ENCODE measurements at regions not wholly inside any gene's neighbourhood (a gene's known extent, or its start where the extent isn't known, plus 50 kb on each side); places are given as distances from the start of the nearest gene placed in this dataset.

DNA sequence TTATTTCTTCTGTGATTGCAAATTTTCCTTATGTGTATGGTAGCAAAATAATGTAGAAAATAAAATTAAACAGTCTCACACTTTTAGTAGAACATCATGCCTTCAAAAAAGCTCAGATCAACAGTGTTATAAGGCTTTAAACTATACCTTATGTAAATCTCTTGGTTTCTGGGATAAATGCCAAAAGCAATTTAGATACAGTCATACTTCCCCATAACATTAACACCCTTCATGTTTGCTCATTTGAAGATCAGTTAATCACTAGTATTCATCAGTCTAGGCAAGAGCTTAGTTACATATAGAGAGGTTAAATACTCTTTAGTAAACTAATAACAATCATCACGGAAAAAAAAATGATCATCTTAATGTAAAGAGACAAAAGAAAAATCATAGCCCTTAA lies 421.8 kb upstream of the ANO3 start:
- DNase-seq: no peak
- in situ Hi-C loops (cut with MboI; ENCODE audit: low pct_unique_long_range_greater_than_20kb, low sequenced_read_pairs): no loop called here

DNA sequence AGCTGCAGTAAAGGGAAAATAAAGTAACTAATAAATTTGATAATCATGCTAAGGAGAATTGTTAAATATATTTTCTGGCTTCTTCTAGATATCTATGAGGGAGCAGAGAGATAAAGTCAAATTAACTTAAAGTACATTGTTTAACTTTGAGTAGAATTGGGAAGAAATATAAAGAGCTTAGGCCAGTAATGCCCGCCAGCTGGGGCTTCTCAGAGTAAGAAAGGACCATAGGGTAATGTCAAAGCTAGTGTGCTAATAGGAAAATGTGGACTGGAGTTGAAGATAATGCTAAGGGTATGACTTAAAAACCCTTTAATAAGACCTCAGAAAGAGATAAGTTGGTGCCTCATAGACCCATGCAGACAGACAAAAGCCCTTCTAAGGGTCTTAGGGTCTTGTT lies 411.6 kb upstream of the ANO3 start:
- in situ Hi-C loops (cut with MboI; ENCODE audit: low pct_unique_long_range_greater_than_20kb, low sequenced_read_pairs): no loop called here
- DNase-seq: no peak

DNA sequence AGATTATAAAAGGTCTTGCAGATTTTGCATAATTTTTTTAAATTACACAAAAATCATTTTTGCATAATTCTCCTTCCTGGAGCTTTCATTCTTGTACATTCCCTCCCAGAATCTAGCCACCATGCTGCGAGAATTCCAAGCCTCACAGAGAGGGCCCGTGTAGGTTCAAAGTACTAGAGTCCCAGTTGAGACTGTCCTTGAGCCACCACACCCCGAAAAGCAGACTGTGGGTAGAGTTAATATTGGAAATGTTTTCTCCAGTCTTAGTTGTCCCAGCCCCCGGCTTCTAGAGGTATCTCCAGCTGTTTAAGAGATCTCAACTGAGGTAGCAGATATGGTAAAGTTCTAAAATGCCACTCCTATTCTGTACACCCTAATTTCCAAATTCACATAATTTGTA lies 407.3 kb upstream of the ANO3 start:
- in situ Hi-C loops (cut with MboI; ENCODE audit: low pct_unique_long_range_greater_than_20kb, low sequenced_read_pairs): no loop called here
- no peak for DNase-seq

DNA sequence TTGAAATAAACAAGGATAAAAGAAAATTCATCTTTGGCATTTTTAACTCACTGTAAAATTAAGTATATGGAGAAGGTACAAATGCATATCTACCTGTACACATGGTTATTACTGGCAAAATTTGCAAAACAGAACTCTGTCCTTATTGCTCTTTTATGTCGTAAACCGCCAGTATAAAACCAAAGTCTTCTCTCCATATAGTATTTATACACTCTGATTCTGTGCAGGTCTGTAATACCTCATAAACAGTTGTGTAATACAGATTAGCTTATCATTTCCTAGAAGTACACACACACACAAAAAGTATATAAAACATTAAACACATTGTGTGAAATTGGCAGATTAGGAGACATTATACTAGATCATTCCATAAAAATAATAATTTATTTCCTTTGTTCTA lies 406.6 kb upstream of the ANO3 start:
- in situ Hi-C loops (cut with MboI; ENCODE audit: low pct_unique_long_range_greater_than_20kb, low sequenced_read_pairs): no loop called here
- no peak for DNase-seq

DNA sequence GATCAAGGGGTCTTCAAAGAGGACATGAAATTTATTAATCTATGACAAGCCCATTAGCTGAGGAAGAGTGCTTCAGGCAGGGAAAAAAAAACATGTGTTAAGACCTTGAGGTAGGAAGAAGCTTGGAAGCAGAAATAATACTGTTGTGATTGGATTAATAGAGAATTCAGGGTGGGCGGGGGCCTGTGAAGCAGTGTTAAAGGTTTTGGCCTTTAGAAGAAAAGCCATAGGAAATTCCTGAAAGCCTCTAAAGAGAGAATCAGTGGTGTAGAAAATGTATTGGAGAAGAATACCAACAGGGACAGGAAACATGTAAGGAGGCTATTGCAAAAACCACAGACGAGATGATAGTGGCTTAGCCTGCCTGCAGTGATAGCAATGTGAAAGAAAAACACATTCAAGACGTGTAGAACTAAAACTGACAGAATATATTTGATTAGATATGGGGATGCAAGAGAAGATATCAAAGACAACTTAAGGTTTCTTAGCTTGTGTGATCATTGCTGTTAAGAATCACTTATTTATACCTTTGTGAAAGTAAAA lies 404.4 kb upstream of the ANO3 start:
- in situ Hi-C loops (cut with MboI; ENCODE audit: low pct_unique_long_range_greater_than_20kb, low sequenced_read_pairs): no loop called here
- DNase-seq: no peak

DNA sequence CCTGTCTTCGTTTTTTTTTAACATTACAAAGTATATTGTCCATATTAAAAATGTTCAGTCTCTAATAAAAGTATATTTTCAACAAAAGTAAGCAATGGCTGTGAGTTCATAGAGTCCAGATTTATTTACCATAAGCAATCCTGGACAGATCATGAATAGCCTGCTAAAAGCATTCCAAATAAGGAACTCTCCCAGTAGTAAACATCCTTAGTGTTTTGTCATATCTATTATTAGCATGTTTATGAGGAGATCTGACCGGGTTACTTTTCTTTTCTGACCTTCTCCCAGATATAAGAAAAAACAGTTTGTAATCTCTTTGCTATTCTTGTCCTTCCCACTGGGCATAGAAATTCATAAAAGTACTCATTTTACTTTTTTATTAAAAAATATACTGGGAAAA lies 403.9 kb upstream of the ANO3 start:
- no peak for DNase-seq
- in situ Hi-C loops (cut with MboI; ENCODE audit: low pct_unique_long_range_greater_than_20kb, low sequenced_read_pairs): no loop called here

DNA sequence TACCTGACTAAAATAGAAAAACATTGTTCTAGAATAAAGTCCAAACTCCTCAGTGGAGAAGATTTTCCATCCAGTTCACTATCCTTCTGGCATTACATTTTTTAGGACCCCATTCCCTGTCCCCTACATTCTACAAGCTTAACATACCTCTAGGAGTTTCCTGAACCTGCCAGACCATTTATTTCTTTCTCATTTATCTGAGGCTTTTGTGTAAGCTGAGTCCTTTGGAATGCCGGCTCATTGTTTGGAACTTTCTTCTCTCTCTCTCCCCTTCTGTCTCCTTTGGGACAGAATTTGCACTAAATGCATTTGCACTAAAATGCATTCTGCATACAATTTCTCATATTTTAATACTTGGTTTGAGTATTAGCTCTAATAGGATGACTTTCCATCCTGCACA lies 393.0 kb upstream of the ANO3 start:
- in situ Hi-C loops (cut with MboI; ENCODE audit: low pct_unique_long_range_greater_than_20kb, low sequenced_read_pairs): no loop called here
- DNase-seq: no peak

DNA sequence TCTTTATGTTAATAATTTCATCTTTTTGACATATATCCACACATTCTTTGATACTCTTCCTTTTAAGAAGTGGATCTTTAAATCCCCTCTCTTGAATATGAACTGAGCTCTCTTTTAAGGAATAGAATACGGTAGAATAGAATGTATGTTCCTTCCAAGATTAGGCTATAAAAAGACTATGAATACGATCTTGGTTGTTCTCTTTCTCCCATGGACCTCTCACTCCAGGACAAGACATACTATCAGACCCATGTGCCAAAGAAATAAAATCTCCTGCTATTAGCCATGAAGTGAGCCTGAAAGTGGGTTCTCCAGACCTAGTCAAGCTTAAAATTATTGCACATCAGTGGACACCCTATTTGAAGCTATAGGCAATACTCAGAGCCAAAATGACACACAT lies 392.2 kb upstream of the ANO3 start:
- in situ Hi-C loops (cut with MboI; ENCODE audit: low pct_unique_long_range_greater_than_20kb, low sequenced_read_pairs): no loop called here
- DNase-seq: no peak

DNA sequence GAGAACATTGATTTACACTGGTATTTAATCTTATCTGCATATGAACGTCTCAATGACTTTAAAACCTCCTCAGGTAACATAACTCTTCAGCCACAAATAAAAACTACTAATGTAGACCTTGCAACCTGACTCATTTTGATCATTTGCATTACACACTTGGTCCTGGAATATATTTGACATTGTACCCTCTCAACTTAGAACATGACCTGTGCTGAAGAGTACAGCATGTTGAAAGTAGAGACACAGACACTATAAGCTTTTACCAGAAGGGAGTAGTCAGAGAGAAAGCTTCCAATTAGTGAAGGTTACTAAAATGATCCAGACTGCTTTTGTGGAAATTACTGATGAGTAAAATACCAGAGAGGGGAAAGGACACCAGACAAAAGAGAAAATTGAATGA lies 390.6 kb upstream of the ANO3 start:
- in situ Hi-C loops (cut with MboI; ENCODE audit: low pct_unique_long_range_greater_than_20kb, low sequenced_read_pairs): no loop called here

DNA sequence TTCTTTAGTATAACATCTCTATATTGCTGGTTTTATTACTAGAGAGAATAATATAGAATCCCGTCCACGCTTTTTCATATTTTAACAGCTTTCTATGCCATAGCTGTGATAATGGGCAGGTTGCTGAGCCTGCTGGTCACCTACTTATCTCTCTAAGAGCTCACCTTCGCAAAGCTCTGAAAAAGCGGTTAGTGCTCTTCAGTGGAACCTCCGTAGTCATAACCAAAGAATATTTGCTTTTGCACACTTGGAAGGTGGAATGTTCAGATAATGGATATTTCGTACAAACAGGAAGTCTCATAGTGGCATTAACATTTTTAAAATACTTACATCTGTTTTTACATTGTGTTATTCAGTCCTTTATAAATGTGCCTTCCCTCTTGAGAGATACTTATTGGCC lies 388.9 kb upstream of the ANO3 start:
- in situ Hi-C loops (cut with MboI; ENCODE audit: low pct_unique_long_range_greater_than_20kb, low sequenced_read_pairs): no loop called here
- DNase-seq: no peak

More for the DNA sequence above, 390.6 kb upstream of the ANO3 start:
- no peak for DNase-seq

DNA sequence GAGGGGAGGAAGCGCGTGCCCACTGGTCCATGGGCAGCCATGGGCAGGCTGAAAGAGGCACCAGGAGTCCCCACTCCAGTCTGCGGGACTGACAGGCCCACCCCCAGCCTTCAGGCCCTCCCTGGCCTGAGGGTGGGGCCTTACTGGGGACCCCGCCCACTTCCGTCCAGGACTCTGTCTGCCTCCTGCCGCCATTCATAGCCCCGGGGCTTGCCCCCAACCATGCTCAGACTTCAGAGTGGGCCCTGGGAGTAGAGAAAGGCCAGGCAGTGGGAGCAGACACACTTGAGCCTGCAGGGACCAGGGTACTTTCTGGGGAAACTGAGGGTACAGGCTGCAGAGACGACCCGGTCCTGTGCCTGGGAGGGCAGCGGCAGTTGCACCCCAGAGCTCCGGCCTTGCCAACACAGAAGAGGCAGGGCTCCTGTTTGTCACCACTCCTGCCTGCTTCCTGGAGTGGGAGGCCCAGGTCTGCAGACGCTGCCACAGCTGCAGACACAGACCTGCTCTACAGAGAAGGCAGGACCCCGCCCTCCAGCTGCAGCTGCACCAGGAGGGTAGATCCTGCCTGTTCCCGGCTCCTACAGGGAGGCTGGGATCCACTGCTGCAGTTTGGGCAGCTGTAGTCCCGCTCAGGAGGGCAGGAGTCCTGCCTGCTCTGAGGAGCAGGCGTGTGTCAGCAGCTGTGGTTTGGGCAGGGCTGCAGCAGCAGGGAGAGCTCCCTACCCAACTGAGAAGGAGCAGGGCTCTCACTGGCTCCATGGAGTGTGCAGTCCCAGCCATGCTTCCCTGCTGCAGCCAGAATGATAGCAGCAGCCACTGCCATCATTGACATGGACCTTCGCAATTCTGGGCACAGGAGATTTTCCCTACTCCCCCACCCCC lies 387.9 kb upstream of the ANO3 start:
- in situ Hi-C loops (cut with MboI; ENCODE audit: low pct_unique_long_range_greater_than_20kb, low sequenced_read_pairs): no loop called here
- no peak for DNase-seq

DNA sequence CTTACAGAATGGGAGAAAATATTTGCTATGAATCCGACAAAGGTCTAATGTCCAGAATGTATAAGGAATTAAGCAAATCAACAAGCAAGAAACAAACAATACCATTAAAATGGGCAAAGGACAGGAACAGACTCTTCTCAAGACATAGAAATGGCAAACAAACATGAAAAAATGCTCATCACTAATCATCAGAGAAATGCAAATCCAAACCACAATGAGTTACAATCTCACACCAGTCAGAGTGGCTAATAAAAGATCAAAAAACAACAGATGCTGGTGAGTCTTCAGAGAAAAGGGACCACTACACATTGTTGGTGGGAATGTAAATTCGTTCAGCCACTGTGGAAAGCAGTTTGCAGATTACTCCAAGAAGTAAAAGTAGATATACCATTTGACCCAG lies 382.0 kb upstream of the ANO3 start:
- no peak for DNase-seq
- in situ Hi-C loops (cut with MboI; ENCODE audit: low pct_unique_long_range_greater_than_20kb, low sequenced_read_pairs): no loop called here

DNA sequence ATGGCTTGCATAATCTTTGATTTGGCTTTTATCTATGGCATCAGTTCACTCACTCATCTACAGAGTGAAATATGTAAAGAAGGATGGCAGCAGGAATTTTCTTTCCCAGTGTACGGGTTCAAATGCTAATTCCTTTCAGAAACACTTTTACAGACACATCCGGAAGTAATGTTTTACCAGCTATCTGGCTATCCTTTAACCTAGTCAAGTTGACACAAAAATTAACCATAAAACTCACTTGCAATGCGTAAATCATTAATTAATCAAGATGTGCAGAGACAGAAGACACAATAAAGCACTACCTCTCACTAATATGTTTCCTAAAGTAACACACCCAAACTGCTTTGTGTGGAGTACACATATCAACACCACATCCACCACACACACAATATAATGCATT lies 378.9 kb upstream of the ANO3 start:
- in situ Hi-C loops (cut with MboI; ENCODE audit: low pct_unique_long_range_greater_than_20kb, low sequenced_read_pairs): no loop called here
- no peak for DNase-seq

DNA sequence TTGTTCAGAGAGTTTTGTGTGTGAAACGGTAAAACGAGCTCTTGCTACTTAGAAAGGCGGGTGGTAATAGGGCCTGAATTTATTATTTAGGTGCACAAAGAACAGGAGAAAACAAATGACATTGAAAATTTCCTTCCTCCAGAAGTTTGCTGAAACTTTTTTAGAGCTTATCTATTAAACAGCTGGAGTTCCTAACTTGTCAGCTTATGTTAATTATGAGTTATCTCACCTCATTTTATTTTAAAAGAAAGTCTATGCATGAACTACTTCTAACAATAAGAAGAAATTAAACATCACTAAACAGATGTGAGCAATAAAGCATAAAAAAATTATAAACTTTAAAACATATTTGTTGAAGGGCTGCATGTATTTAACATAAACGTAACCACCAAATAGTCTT lies 373.9 kb upstream of the ANO3 start:
- in situ Hi-C loops (cut with MboI; ENCODE audit: low pct_unique_long_range_greater_than_20kb, low sequenced_read_pairs): no loop called here
- no peak for DNase-seq

DNA sequence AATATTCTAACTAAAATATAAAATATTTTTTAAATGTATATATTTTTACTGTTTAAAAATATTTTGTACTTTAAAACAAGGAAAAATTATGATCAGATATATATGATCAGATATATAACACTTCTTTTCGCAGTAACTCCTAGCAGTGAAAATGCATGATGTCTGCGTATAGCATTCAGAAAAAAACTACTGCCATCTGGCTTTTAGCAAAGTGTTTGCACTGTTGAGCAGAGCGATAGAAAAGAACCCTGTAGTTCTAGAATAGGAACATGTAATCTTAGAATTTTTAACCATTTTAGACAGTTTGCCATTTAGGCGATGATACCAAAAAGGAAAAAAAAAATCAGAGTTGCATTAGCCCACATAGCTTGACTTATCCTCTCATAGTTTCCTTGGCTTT lies 370.4 kb upstream of the ANO3 start:
- in situ Hi-C loops (cut with MboI; ENCODE audit: low pct_unique_long_range_greater_than_20kb, low sequenced_read_pairs): no loop called here

DNA sequence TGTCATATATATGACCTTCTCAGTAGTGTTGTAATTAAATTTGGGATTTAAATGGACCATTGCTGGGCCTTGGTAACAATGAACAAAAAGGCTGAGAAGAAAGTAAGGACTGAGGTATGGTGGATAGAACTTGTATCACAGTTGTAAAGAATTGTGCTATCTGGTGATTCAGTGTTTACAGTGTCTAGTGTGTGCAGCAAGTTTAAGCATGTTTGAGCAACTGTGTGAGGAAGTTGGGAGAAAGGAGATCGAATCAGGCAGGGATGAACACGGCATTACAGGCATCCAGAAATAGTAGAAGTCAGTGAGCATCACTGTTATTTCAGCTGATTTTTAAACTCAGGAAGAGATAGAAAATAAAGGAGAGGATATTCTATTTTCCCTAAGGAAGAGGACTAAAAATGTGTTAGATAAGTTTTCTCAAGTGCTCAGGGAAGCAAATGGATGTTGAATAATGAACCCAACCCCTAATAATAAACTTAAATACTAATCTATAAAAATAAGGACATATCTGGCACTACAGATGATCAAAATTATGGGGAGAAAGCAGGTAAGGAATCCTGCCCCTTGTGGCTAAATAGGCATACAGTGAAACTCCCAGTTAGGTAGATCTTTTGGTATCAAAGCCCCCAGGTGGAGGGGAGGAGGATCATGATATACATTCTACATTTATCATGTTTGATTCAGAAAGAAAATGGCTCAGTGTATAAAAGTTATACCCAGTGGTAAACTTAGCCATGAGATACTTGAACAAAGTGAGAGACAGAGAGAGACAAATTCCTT lies 361.0 kb upstream of the ANO3 start:
- no peak for DNase-seq
- in situ Hi-C loops (cut with MboI; ENCODE audit: low pct_unique_long_range_greater_than_20kb, low sequenced_read_pairs): no loop called here

More for the DNA sequence above, 370.4 kb upstream of the ANO3 start:
- no peak for DNase-seq

DNA sequence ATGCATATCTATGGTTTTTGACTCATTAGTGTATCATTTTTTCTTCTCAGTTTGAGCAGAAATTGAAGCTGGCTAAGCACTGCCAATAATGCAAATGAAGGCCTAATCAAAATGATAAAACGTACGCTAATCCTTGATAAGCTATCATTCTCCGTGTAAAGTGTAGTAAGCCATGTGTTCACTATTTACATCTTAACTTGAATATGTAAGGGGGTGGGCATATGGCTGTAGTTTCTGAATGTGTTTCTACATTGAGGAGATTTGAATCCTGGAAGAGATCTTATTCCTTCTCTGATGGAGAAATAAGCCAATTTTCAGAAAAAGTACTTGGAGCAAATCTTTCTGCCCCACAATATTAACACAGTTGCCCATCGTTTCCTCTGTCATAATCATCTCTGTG lies 351.8 kb upstream of the ANO3 start:
- in situ Hi-C loops (cut with MboI; ENCODE audit: low pct_unique_long_range_greater_than_20kb, low sequenced_read_pairs): no loop called here
- DNase-seq: no peak

DNA sequence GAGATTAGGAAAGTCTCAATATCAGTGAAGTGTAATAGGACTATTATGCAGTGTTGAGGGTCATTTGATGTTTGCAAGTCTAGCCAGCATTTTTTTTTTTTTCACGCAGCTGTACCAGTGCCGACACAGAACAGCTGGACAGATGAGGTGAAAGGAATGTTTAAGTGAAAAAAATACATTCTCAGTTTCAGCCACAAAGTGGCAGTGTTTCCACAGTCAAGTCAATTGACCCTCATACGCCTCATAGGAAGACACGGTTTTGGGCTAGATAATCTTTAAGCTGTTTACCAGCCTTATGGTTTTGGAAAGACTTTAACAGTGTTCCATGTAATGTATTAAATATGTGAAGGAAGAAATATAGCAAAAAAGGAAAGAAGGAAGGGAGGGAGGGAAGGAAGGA lies 349.9 kb upstream of the ANO3 start:
- DNase-seq: peak; percentile 55
- in situ Hi-C loops (cut with MboI; ENCODE audit: low pct_unique_long_range_greater_than_20kb, low sequenced_read_pairs): no loop called here

DNA sequence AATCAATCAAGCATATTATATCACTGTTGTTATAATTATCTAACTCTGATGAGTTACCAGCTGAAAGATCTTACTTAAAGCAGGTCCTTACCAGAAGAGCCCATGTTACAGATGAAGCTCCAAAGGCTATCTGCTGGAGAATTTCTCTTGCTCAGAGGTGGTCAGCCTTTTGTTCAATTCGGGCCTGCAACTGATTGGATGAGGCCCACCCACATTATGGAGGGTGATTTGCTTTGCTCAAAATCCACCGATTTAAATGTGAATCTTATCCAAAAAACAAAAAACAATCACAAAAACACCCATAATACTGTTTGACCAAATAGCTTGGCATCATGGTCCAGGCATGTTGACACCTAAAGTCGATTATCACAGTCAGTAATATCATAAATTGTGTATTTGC lies 348.6 kb upstream of the ANO3 start:
- no peak for DNase-seq
- in situ Hi-C loops (cut with MboI; ENCODE audit: low pct_unique_long_range_greater_than_20kb, low sequenced_read_pairs): no loop called here

DNA sequence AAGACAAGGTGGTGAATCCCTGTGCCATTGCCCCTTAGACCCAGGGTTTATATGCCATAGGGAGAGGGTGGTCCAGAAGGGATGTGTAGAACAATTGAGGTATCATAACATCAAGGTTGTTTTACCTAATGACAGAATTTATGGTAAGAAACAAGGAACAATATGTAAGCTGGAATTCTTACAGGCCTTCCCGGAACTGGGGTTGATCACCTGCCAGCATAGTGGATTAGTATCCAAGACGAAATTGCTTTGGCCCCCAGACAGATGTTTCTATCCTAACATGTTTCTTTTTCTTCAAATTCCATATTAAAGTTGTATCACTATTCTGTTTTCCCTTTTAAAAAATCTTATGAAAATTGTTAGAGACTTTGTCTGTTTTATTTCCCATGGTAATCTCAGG lies 343.8 kb upstream of the ANO3 start:
- in situ Hi-C loops (cut with MboI; ENCODE audit: low pct_unique_long_range_greater_than_20kb, low sequenced_read_pairs): no loop called here
- no peak for DNase-seq
